ENCODE measurements at regions not wholly inside any gene's neighbourhood (a gene's known extent, or its start where the extent isn't known, plus 50 kb on each side); places are given as distances from the start of the nearest gene placed in this dataset.

- no peak overlapping the region for H3K4me3 ChIP-seq (replicated peaks; ENCODE audit: low read depth, low read length)
- no peak for DNase-seq (ENCODE audit: extremely low read depth, low read depth)
- no peak for TF ChIP-seq CTCF (IDR thresholded peaks at IDR 0.05; ENCODE audit: low read depth, low read length, missing control alignments)
These were observed 73.4 kb upstream of the TTC34 start for GRCh38 chr1:2874607-2875480.

- TF ChIP-seq CTCF (IDR thresholded peaks at IDR 0.05; ENCODE audit: low read depth, low read length, missing control alignments) = peak; percentile 3
- DNase-seq (ENCODE audit: extremely low read depth, low read depth) = no peak
- no peak overlapping the region for H3K4me3 ChIP-seq (replicated peaks; ENCODE audit: low read depth, low read length)
These were observed 74.4 kb upstream of the TTC34 start for GRCh38 chr1:2875707-2876561.

GRCh38 chr1:2876846-2877245 is 75.4 kb upstream of the TTC34 start:
- no peak for TF ChIP-seq CTCF (IDR thresholded peaks at IDR 0.05; ENCODE audit: low read depth, low read length, missing control alignments)
- no peak overlapping the region for H3K4me3 ChIP-seq (replicated peaks; ENCODE audit: low read depth, low read length)
- DNase-seq (ENCODE audit: extremely low read depth, low read depth) = no peak

GRCh38 chr1:2877391-2877790 is 75.9 kb upstream of the TTC34 start:
- TF ChIP-seq CTCF (IDR thresholded peaks at IDR 0.05; ENCODE audit: low read depth, low read length, missing control alignments) = no peak
- H3K4me3 ChIP-seq (replicated peaks; ENCODE audit: low read depth, low read length) = no peak overlapping the region

GRCh38 chr1:2878591-2878990 is 77.1 kb upstream of the TTC34 start:
- no peak for TF ChIP-seq CTCF (IDR thresholded peaks at IDR 0.05; ENCODE audit: low read depth, low read length, missing control alignments)
- no peak overlapping the region for H3K4me3 ChIP-seq (replicated peaks; ENCODE audit: low read depth, low read length)
- DNase-seq (ENCODE audit: extremely low read depth, low read depth) = no peak

More at GRCh38 chr1:2877391-2877790, 75.9 kb upstream of the TTC34 start:
- DNase-seq (ENCODE audit: extremely low read depth, low read depth) = no peak

- DNase-seq (ENCODE audit: extremely low read depth, low read depth) = no peak
- no peak overlapping the region for H3K4me3 ChIP-seq (replicated peaks; ENCODE audit: low read depth, low read length)
- no peak for TF ChIP-seq CTCF (IDR thresholded peaks at IDR 0.05; ENCODE audit: low read depth, low read length, missing control alignments)
These were observed 77.5 kb upstream of the TTC34 start for GRCh38 chr1:2879026-2879425.

All from HFF-Myc (cell line).